Fibroblast of lung (primary cell): ENCODE measurements at regions not wholly inside any gene's neighbourhood (a gene's known extent, or its start where the extent isn't known, plus 50 kb on each side); places are given as distances from the start of the nearest gene placed in this dataset.
A peak's percentile ranks its signal among the peaks of the same experiment; 100 is the strongest.

Source experiments
- DNase-seq, 2 donors: peaks; one replicate each; pipeline versions ENCODE4 v3.0.0 to v3.0.0-alpha.2; 2010; ENCODE audit warnings: low read depth in 2 of 2
- H2AFZ ChIP-seq: 2 replicates; pipeline ENCODE4 v1.5.1; 2012; ENCODE audit warnings: low read length, control low read depth, inconsistent platforms
- H3K27ac ChIP-seq: 2 replicates; pipeline ENCODE4 v1.5.1; 2011; ENCODE audit warnings: low read length, control low read depth; ENCODE audit not compliant: insufficient read depth
- H3K27me3 ChIP-seq: 2 replicates; pipeline ENCODE4 v1.5.1; 2011; ENCODE audit warnings: mild to moderate bottlenecking, low read length; ENCODE audit not compliant: control insufficient read depth, insufficient read depth
- H3K36me3 ChIP-seq: 2 replicates; pipeline ENCODE4 v1.5.1; 2011; ENCODE audit warnings: low read length; ENCODE audit not compliant: control insufficient read depth, insufficient read depth
- H3K4me1 ChIP-seq: 2 replicates; pipeline ENCODE4 v1.5.1; 2011; ENCODE audit warnings: low read length; ENCODE audit not compliant: control insufficient read depth, insufficient read depth; ENCODE audit errors: extremely low read depth
- H3K4me2 ChIP-seq: 2 replicates; pipeline ENCODE4 v1.5.1; 2011; ENCODE audit warnings: low read length, control low read depth; ENCODE audit not compliant: insufficient read depth; ENCODE audit errors: extremely low read depth
- H3K4me3 ChIP-seq, 4 experiments: fragments of 200-600 bp in 1 of 4; sonication (generic) in 1 of 4; replicated peaks in 1 of 4; 2 replicates each; pipeline ENCODE4 v1.5.1; 2011 to 2016; ENCODE audit warnings: low read length in 4 of 4, low read depth in 3 of 4, mild to moderate bottlenecking in 3 of 4, control low read depth in 2 of 4, inconsistent platforms in 1 of 4, mixed read lengths in 1 of 4; ENCODE audit not compliant: insufficient read depth in 1 of 4; ENCODE audit errors: control extremely low read depth in 1 of 4
- H3K79me2 ChIP-seq: 2 replicates; pipeline ENCODE4 v1.5.1; 2012; ENCODE audit warnings: mild to moderate bottlenecking, low read length, inconsistent platforms; ENCODE audit not compliant: control insufficient read depth, insufficient read depth
- H3K9ac ChIP-seq: 2 replicates; pipeline ENCODE4 v1.5.1; 2011; ENCODE audit warnings: mild to moderate bottlenecking, low read length, control low read depth; ENCODE audit not compliant: insufficient read depth
- H3K9me3 ChIP-seq: 2 replicates; pipeline ENCODE4 v1.5.1; 2012; ENCODE audit warnings: low read depth, low read length; ENCODE audit not compliant: control insufficient read depth, insufficient read depth
- H4K20me1 ChIP-seq: 2 replicates; pipeline ENCODE4 v1.5.1; 2011; ENCODE audit warnings: low read length; ENCODE audit not compliant: control insufficient read depth, insufficient read depth; ENCODE audit errors: extremely low read depth
- EZH2 ChIP-seq: IDR thresholded peaks from 2 replicates; pipeline ENCODE4 v1.5.1; 2012; ENCODE audit warnings: low read length, control low read depth, mild to moderate bottlenecking; ENCODE audit errors: missing control alignments
- TF ChIP-seq, protein P1 (sequence below), 2 donors: IDR thresholded peaks in 1 of 2; conservative IDR thresholded peaks in 1 of 2; 1 replicate in 1 of 2; 2 replicates in 1 of 2; pipeline ENCODE4 v1.5.1; 2011 to 2012; ENCODE audit warnings: low read length in 2 of 2, control low read depth in 1 of 2, inconsistent platforms in 1 of 2, low read depth in 1 of 2, mild to moderate bottlenecking in 1 of 2

DNA sequence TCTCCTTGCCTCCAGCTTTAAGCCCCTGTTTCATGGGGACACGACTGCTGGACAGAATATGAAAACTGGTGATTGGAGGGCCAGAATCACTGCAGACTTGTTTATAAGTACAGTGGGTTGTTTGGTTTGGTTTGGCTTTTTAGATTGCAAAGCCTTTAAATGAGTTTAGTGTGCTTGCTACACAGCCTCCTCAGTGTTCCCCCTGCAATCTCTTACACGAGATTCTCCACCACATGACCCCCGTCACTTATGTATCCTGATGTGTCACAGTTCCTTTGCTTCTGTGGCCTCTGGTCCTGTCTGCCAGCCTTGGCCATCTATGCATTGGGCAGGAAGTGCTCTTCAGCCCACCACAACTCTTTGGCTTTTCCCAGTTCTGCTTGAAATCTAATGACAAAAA, 103.7 kb upstream of the ANKRD1 start:
- H3K9ac ChIP-seq: no peak overlapping the region
- H3K4me1 ChIP-seq: peaks cover 2% of the 10 kb centered on the region

GRCh38 chr10:91032611-91033206, 111.8 kb upstream of the ANKRD1 start:
- Histone ChIP-seq H3K79me2 (no peaks in the 10 kb centered on the region), H3K9ac (no peak overlapping the region), H3K4me2 (no peak overlapping the region), H4K20me1 (no peaks in the 10 kb centered on the region), H3K36me3 (no peaks in the 10 kb centered on the region), H3K4me1 (no peaks in the 10 kb centered on the region), H2AFZ (no peak overlapping the region), H3K27ac (no peak overlapping the region), H3K27me3 (no peaks in the 10 kb centered on the region), H3K4me3 (no peak overlapping the region), H3K9me3 (no peaks in the 10 kb centered on the region)
- TF ChIP-seq EZH2: no peak
- TF ChIP-seq, protein P1, sequence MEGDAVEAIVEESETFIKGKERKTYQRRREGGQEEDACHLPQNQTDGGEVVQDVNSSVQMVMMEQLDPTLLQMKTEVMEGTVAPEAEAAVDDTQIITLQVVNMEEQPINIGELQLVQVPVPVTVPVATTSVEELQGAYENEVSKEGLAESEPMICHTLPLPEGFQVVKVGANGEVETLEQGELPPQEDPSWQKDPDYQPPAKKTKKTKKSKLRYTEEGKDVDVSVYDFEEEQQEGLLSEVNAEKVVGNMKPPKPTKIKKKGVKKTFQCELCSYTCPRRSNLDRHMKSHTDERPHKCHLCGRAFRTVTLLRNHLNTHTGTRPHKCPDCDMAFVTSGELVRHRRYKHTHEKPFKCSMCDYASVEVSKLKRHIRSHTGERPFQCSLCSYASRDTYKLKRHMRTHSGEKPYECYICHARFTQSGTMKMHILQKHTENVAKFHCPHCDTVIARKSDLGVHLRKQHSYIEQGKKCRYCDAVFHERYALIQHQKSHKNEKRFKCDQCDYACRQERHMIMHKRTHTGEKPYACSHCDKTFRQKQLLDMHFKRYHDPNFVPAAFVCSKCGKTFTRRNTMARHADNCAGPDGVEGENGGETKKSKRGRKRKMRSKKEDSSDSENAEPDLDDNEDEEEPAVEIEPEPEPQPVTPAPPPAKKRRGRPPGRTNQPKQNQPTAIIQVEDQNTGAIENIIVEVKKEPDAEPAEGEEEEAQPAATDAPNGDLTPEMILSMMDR (conservative IDR thresholded peaks at IDR 0.05 in 1 of 2, IDR thresholded peaks at IDR 0.05 in 1 of 2; ENCODE audit: low read depth in 1 of 2, low read length in 2 of 2): no peak
- peak in 1 of 2 donors; percentile 83 for DNase-seq

More for the DNA sequence above, 103.7 kb upstream of the ANKRD1 start:
- TF ChIP-seq, protein P1 (conservative IDR thresholded peaks at IDR 0.05 in 1 of 2, IDR thresholded peaks at IDR 0.05 in 1 of 2; ENCODE audit: low read depth in 1 of 2, low read length in 2 of 2): no peak
- no peak for TF ChIP-seq EZH2
- no peak for DNase-seq
- H3K27me3 ChIP-seq: no peaks in the 10 kb centered on the region
- H3K79me2 ChIP-seq: no peaks in the 10 kb centered on the region
- no peak overlapping the region for H3K27ac ChIP-seq
- H3K4me2 ChIP-seq: no peak overlapping the region
- H2AFZ ChIP-seq: no peak overlapping the region
- H4K20me1 ChIP-seq: no peaks in the 10 kb centered on the region
- no peaks in the 10 kb centered on the region for H3K9me3 ChIP-seq
- H3K36me3 ChIP-seq: no peaks in the 10 kb centered on the region
- no peak overlapping the region for H3K4me3 ChIP-seq

DNA sequence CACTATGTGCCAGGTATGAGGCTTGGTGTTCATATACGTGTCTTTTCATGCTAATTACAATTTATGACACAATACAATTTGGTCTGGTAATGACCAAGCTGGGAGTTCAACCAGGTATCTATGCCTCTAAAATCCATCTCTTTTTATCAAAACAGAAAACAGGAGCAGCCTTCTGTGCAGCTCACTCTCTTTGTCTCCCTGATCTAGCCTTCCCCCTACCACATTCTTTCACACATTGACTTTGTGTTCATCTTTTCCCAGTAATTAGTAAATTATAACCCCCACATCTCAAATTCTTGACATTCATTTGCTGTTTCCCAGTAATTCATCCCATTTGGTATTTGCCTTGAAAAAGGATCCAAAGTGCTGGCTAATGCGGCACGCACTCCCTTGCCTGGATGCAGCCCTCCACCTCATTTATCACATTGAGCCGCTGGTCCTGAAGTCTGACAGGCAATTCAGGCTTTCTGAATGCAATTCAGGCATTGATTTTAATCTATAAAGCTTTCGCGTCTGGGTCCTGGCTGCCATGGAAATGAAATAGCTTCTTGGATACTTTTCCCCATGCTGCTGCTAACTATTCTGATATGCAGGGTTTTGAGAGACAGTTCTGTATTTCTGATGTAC, 112.5 kb upstream of the ANKRD1 start:
- H3K27me3 ChIP-seq: no peaks in the 10 kb centered on the region
- no peaks in the 10 kb centered on the region for H3K36me3 ChIP-seq
- peak in 1 of 2 donors; percentile 25 for DNase-seq
- H3K4me1 ChIP-seq: no peaks in the 10 kb centered on the region
- no peak overlapping the region for H3K27ac ChIP-seq
- H3K4me2 ChIP-seq: no peak overlapping the region
- no peak overlapping the region for H2AFZ ChIP-seq
- no peak overlapping the region for H3K4me3 ChIP-seq
- H3K79me2 ChIP-seq: no peaks in the 10 kb centered on the region
- H3K9ac ChIP-seq: no peak overlapping the region
- TF ChIP-seq, protein P1 (conservative IDR thresholded peaks at IDR 0.05 in 1 of 2, IDR thresholded peaks at IDR 0.05 in 1 of 2; ENCODE audit: low read depth in 1 of 2, low read length in 2 of 2): no peak
- no peak for TF ChIP-seq EZH2
- no peaks in the 10 kb centered on the region for H3K9me3 ChIP-seq
- no peaks in the 10 kb centered on the region for H4K20me1 ChIP-seq
